Spleen (tissue), 7 donors: ENCODE measurements at regions not wholly inside any gene's neighbourhood (a gene's known extent, or its start where the extent isn't known, plus 50 kb on each side); places are given as distances from the start of the nearest gene placed in this dataset.

Experiments
- POLR2A ChIP-seq, 3 donors: fragments of 450-650 bp; IDR thresholded peaks; one replicate each; pipeline ENCODE4 v1.5.1; 2017; ENCODE audit warnings: antibody characterized with exemption in 3 of 3, mild to moderate bottlenecking in 1 of 3
- POLR2AphosphoS5 ChIP-seq, 3 donors: sonication (generic); formaldehyde crosslinking; IDR thresholded peaks; one replicate each; pipeline ENCODE4 v1.5.1; 2017; ENCODE audit warnings: antibody characterized with exemption in 3 of 3
- TF ChIP-seq, protein P1 (sequence below), 11 experiments: fragments of 200-600 bp in 7 of 11; fragments of 450-650 bp in 4 of 11; sonication (generic) in 4 of 11; IDR thresholded peaks in 8 of 11; conservative IDR thresholded peaks in 3 of 11; 1 replicate in 7 of 11; 2 replicates in 4 of 11; pipeline versions ENCODE4 v1.4.0 to v1.8.0; 2016 to 2021; ENCODE audit warnings: antibody characterized with exemption in 11 of 11, inconsistent platforms in 4 of 11, mild to moderate bottlenecking in 1 of 11
- donor health status: DM: no; HTN: no; CAD: no; lungs with moderate emphysema.
- donor health status: DM: no; HTN: no; CAD: no.
- donor health status: DM: no; HTN: no; CAD: no.

DNA sequence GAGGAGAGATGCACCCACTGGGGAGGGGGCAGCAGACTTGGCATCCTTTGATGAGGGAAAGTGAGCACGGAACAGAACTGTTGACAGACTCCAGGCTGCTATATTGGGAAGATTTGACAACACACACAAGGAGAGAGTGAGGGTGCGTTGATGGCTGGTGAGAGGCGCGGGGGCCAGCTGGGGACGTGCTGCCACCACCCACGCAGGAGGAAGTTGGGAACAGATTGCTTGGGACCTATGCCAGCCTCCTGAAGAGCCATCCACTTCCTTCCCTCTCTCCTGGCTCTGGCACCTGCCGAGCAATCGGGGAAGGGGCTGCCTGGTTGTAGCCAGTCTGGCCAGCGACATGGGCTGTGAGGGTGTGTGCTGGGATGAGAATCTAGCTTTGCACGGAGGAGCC lies 223.7 kb upstream of the CSF3R start:
- TF ChIP-seq, protein P1, sequence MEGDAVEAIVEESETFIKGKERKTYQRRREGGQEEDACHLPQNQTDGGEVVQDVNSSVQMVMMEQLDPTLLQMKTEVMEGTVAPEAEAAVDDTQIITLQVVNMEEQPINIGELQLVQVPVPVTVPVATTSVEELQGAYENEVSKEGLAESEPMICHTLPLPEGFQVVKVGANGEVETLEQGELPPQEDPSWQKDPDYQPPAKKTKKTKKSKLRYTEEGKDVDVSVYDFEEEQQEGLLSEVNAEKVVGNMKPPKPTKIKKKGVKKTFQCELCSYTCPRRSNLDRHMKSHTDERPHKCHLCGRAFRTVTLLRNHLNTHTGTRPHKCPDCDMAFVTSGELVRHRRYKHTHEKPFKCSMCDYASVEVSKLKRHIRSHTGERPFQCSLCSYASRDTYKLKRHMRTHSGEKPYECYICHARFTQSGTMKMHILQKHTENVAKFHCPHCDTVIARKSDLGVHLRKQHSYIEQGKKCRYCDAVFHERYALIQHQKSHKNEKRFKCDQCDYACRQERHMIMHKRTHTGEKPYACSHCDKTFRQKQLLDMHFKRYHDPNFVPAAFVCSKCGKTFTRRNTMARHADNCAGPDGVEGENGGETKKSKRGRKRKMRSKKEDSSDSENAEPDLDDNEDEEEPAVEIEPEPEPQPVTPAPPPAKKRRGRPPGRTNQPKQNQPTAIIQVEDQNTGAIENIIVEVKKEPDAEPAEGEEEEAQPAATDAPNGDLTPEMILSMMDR (IDR thresholded peaks at IDR 0.05 in 8 of 11, conservative IDR thresholded peaks at IDR 0.05 in 3 of 11): no peak
- TF ChIP-seq POLR2A (IDR thresholded peaks at IDR 0.05): no peak
- no peak for TF ChIP-seq POLR2AphosphoS5 (IDR thresholded peaks at IDR 0.05)
